Heart right ventricle (tissue), 16 donors: ENCODE measurements at regions not wholly inside any gene's neighbourhood (a gene's known extent, or its start where the extent isn't known, plus 50 kb on each side); places are given as distances from the start of the nearest gene placed in this dataset.

Source experiments
- ATAC-seq, 8 donors: fragments of 200-7000 bp; cut with Tn5 transposase; one replicate each; pipeline ENCODE4 v1.9.1; 2020; ENCODE audit warnings: mild to moderate bottlenecking in 8 of 8, moderate library complexity in 8 of 8, moderate number of reproducible peaks in 1 of 8
- DNase-seq, 2 donors: peaks; one replicate each; pipeline ENCODE4 v3.0.0-alpha.2; 2020
- H3K27ac ChIP-seq, 10 donors: fragments of 200-600 bp; sonication (generic) in 2 of 10; one replicate each; pipeline versions ENCODE4 v1.5.0 to v1.8.0; 2020 to 2022; ENCODE audit warnings: mild to moderate bottlenecking in 3 of 10
- H3K27me3 ChIP-seq, 7 donors: fragments of 200-600 bp; one replicate each; pipeline ENCODE4 v1.8.0; 2021 to 2022; ENCODE audit warnings: mild to moderate bottlenecking in 2 of 7
- H3K36me3 ChIP-seq, 9 donors: fragments of 200-600 bp; sonication (generic) in 1 of 9; one replicate each; pipeline versions ENCODE4 v1.5.0 to v1.8.0; 2020 to 2022; ENCODE audit warnings: mild to moderate bottlenecking in 2 of 9
- H3K4me1 ChIP-seq, 9 donors: fragments of 200-600 bp; sonication (generic) in 1 of 9; one replicate each; pipeline versions ENCODE4 v1.5.0 to v1.8.0; 2020 to 2022; ENCODE audit warnings: mild to moderate bottlenecking in 4 of 9
- H3K4me3 ChIP-seq, 10 donors: fragments of 200-600 bp; sonication (generic) in 2 of 10; one replicate each; pipeline versions ENCODE4 v1.5.0 to v1.8.0; 2020 to 2022; ENCODE audit warnings: mild to moderate bottlenecking in 7 of 10, moderate library complexity in 2 of 10
- H3K9me3 ChIP-seq, 11 donors: fragments of 200-600 bp in 10 of 11; sonication (generic) in 2 of 11; one replicate each; pipeline versions ENCODE4 v1.5.0 to v1.8.0; 2013 to 2022; ENCODE audit warnings: mild to moderate bottlenecking in 2 of 11, control low read depth in 1 of 11, moderate library complexity in 1 of 11
- WGBS, 2 donors: extraction: QIAGEN DNeasy Blood & Tissue Kit; methylation state at CpG; one replicate each; pipeline ENCODE4 v1.1.7; 2013; ENCODE audit warnings: inconsistent platforms in 1 of 2; 5-methylcytosine and 5-hydroxymethylcytosine counted together
- intact Hi-C, 10 donors: fragments of 100-400 bp; cut with DNase I; formaldehyde crosslinking; loops; one replicate each; pipeline versions ENCODE4 v1.11.1 to v1.14.2; 2022
- TF ChIP-seq, protein P1 (sequence below), 9 donors: fragments of 200-600 bp; sonication (generic) in 2 of 9; IDR thresholded peaks; one replicate each; pipeline versions ENCODE4 v1.5.0 to v1.8.0; 2021 to 2022; ENCODE audit warnings: antibody characterized with exemption in 9 of 9, mild to moderate bottlenecking in 5 of 9, moderate library complexity in 1 of 9
- donor health status: Arrhythmogenic right ventricular cardiomyopathy.
- donor health status: ischemic (EF 13 %, LVEDD 7.1; RV severe dilation, severe dysfunction).
- donor health status: healthy with polysubstance abuse.
- donor health status: DM: no; HTN: yes; CAD: no.
- donor health status: DM: no; HTN: no; CAD: no.
- donor health status: ischemic (EF 25% LVEDD 6.9; RV normal size, moderate dysfunction).
- donor health status: ischemic (EF 25% LVEDD 5.7; RV mildly dilated, moderate dysfunction).
- donor health status: healthy.
- donor health status: DM: yes; HTN: yes; CAD: no.
- donor health status: Ischemic cardiomyopathy.
- donor health status: ischemic (EF 35%, LVEDD 5.7; RV mildly dilated, moderate dysfunction).
- donor health status: nonischemic (EF 11% LVEDD 7.7; RV severe dilation, severe dysfunction).
- donor health status: DM: yes; HTN: yes; CAD: no.
- donor health status: PGD.
- donor health status: ischemic (EF 29% LVEDD 5.4; RV normal size, mild dysfunction).
- donor health status: nonischemic (EF 23%, LVEDD 6.1; RV moderate dilation, normal function).

DNA sequence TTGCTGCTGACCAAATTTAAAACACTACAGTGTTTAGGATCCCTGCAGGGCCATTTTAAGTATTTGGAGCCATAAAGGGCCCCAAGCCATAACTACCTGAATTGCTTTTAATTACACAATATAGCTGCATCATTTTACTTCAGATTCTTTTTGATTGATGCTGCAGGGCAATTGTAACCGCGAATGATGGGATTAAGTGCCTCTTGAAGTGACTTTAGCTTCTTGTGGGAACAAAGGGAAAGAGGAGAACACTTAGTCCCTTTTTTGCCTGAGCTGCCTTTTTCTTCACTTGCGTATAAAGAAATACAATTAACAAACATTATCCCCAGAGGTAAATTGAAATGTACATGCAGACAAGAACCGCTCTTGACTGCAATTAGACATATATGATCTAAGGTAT lies 228.5 kb downstream of the ZIC5 start:
- H3K36me3 ChIP-seq: no peaks in the 10 kb centered on the region
- H3K27me3 ChIP-seq: no peaks in the 10 kb centered on the region
- WGBS, 2 donors: 90 to 92% methylated on average over 4 of the region's 4 CpGs
- DNase-seq (no peak), ATAC-seq (no peak)
- H3K27ac ChIP-seq: no peak overlapping the region
- TF ChIP-seq, protein P1, sequence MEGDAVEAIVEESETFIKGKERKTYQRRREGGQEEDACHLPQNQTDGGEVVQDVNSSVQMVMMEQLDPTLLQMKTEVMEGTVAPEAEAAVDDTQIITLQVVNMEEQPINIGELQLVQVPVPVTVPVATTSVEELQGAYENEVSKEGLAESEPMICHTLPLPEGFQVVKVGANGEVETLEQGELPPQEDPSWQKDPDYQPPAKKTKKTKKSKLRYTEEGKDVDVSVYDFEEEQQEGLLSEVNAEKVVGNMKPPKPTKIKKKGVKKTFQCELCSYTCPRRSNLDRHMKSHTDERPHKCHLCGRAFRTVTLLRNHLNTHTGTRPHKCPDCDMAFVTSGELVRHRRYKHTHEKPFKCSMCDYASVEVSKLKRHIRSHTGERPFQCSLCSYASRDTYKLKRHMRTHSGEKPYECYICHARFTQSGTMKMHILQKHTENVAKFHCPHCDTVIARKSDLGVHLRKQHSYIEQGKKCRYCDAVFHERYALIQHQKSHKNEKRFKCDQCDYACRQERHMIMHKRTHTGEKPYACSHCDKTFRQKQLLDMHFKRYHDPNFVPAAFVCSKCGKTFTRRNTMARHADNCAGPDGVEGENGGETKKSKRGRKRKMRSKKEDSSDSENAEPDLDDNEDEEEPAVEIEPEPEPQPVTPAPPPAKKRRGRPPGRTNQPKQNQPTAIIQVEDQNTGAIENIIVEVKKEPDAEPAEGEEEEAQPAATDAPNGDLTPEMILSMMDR (IDR thresholded peaks at IDR 0.05): no peak
- intact Hi-C loops: no loop called here
- H3K4me3 ChIP-seq: no peak overlapping the region
- H3K4me1 ChIP-seq: peaks cover 0 to 18% (median 3%) of the 10 kb centered on the region in 9 donors
- no peaks in the 10 kb centered on the region for H3K9me3 ChIP-seq

- H3K4me3 ChIP-seq: no peak overlapping the region
Measured at GRCh38 chr13:99741960-99742359, 229.6 kb downstream of the ZIC5 start.

DNA sequence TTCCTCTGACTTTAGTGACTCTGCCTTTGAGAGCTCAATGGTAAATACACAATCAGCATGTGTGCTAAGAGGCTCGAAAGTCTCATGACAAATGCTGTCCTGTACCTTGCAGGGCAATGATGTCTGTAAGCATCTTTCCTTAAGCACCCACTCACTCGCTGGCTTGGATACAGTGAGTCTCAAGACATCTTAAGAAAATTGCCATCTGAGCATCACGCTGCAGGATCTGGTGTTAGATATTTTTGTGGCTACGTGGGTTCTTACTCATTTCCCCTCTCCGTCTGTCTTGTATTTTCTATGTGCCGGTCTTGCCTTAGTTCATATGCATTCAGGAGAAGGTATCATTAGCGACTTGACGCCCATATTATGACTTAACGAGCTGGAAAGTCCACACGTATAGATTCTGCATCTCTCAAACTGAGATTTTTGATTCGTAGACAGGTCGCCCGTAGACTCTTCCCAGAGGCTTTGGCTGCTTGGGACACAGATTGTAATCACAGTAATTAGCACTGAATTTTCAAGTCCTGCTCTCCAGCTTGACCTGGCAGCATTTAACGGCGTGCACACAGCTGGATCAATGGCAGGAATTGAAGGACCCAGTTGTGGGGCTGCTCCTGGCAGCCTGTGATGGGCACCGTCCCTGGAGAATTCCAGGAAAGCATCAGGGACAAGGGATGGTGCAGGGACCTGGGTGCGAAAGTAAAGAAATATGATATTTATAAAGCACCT lies 231.2 kb downstream of the ZIC5 start:
- Histone ChIP-seq H3K4me1 (peaks cover 0 to 18% (median 3%) of the 10 kb centered on the region in 9 donors), H3K27ac (no peak overlapping the region), H3K36me3 (no peaks in the 10 kb centered on the region), H3K9me3 (no peaks in the 10 kb centered on the region), H3K4me3 (no peak overlapping the region), H3K27me3 (no peaks in the 10 kb centered on the region)
- TF ChIP-seq, protein P1 (IDR thresholded peaks at IDR 0.05): no peak
- 77 to 84% methylated on average over 17 of the region's 17 CpGs for WGBS, 2 donors
- intact Hi-C loops: no loop called here
- ATAC-seq (no peak), DNase-seq (no peak)

More at GRCh38 chr13:99741960-99742359, 229.6 kb downstream of the ZIC5 start:
- TF ChIP-seq, protein P1 (IDR thresholded peaks at IDR 0.05): no peak
- intact Hi-C loops: no loop called here
- Histone ChIP-seq H3K36me3 (no peaks in the 10 kb centered on the region), H3K4me1 (peaks cover 0 to 18% (median 3%) of the 10 kb centered on the region in 9 donors), H3K9me3 (no peaks in the 10 kb centered on the region), H3K27ac (no peak overlapping the region), H3K27me3 (no peaks in the 10 kb centered on the region)
- DNase-seq (no peak), ATAC-seq (no peak)
- 60 to 74% methylated on average over 6 of the region's 6 CpGs for WGBS, 2 donors

- ATAC-seq (no peak), DNase-seq (no peak)
- WGBS, 2 donors: 56 to 63% methylated on average over 4 of the region's 4 CpGs
- Histone ChIP-seq H3K9me3 (no peaks in the 10 kb centered on the region), H3K4me1 (peaks cover 0 to 18% (median 3%) of the 10 kb centered on the region in 9 donors), H3K27me3 (no peaks in the 10 kb centered on the region), H3K36me3 (no peaks in the 10 kb centered on the region), H3K27ac (no peak overlapping the region), H3K4me3 (no peak overlapping the region)
- intact Hi-C loops: no loop called here
- TF ChIP-seq, protein P1 (IDR thresholded peaks at IDR 0.05): no peak
Measured at GRCh38 chr13:99738626-99739025, 232.9 kb downstream of the ZIC5 start.
